GM12892 (cell line): ENCODE measurements at regions not wholly inside any gene's neighbourhood (a gene's known extent, or its start where the extent isn't known, plus 50 kb on each side); places are given as distances from the start of the nearest gene placed in this dataset.

Source experiments
- POLR2A ChIP-seq: IDR thresholded peaks from 2 replicates; pipeline ENCODE4 v1.6.1; 2011; ENCODE audit warnings: low read depth, low read length, control low read depth
- POLR2AphosphoS5 ChIP-seq: IDR thresholded peaks from 2 replicates; pipeline ENCODE4 v1.6.1; 2011; ENCODE audit warnings: low read depth, low read length, control low read depth
- TAF1 ChIP-seq: IDR thresholded peaks from 2 replicates; pipeline ENCODE4 v1.6.1; 2011; ENCODE audit warnings: low read depth, mild to moderate bottlenecking, control low read depth, low read length, borderline replicate concordance

- TF ChIP-seq POLR2A (no peak), POLR2AphosphoS5 (no peak), TAF1 (no peak)
Observed at GRCh38 chr5:73274121-73274520, 101.1 kb downstream of the TMEM174 start.
